WTC11 (cell line): ENCODE measurements at regions not wholly inside any gene's neighbourhood (a gene's known extent, or its start where the extent isn't known, plus 50 kb on each side); places are given as distances from the start of the nearest gene placed in this dataset.

ENCODE experiments used
- ATAC-seq: fragments of 200-7000 bp; cut with Tn5 transposase; 2 replicates; pipeline ENCODE4 v1.10.0; 2021; ENCODE audit warnings: mild to moderate bottlenecking, moderate library complexity
- CTCF ChIA-PET: fragments of 300-600 bp; sonication (Branson Sonifier 250); formaldehyde crosslinking; loops from one replicate; lab custom pipeline; 2021; ENCODE audit warnings: antibody characterized with exemption; lab: Charles Lee
- POLR2A ChIA-PET: fragments of 350-600 bp; sonication (Branson Sonifier 250); formaldehyde crosslinking; loops from one replicate; lab custom pipeline; 2021; ENCODE audit warnings: antibody characterized with exemption; lab: Charles Lee
- DNase-seq: peaks from one replicate; pipeline ENCODE4 v3.0.0; 2021; ENCODE audit warnings: low spot score
- H3K27ac Mint-ChIP-seq: 2 replicates; pipeline ENCODE4 v1.8.0; 2021; ENCODE audit warnings: mixed read lengths
- H3K27me3 Mint-ChIP-seq: 2 replicates; pipeline ENCODE4 v1.8.0; 2021; ENCODE audit warnings: low read depth, mild to moderate bottlenecking, moderate library complexity, mixed read lengths
- H3K36me3 Mint-ChIP-seq: 2 replicates; pipeline ENCODE4 v1.8.0; 2021; ENCODE audit warnings: mixed read lengths
- H3K4me1 Mint-ChIP-seq: 2 replicates; pipeline ENCODE4 v1.8.0; 2022; ENCODE audit warnings: mixed read lengths
- H3K4me3 Mint-ChIP-seq: 2 replicates; pipeline ENCODE4 v1.8.0; 2021; ENCODE audit warnings: mild to moderate bottlenecking, moderate library complexity, mixed read lengths
- H3K9me3 Mint-ChIP-seq: 2 replicates; pipeline ENCODE4 v1.8.0; 2021; ENCODE audit warnings: mixed read lengths
- ATF3 ChIP-seq: sonication (generic); formaldehyde crosslinking; conservative IDR thresholded peaks from 2 replicates; pipeline ENCODE4 v1.8.1; 2022; ENCODE audit warnings: mild to moderate bottlenecking, missing genetic modification reagents
- CDX4 ChIP-seq: fragments of 250-450 bp; sonication (Bioruptor Pico); IDR thresholded peaks from 2 replicates; pipeline ENCODE4 v1.9.0; 2021; ENCODE audit warnings: moderate library complexity, mild to moderate bottlenecking, inconsistent platforms, borderline replicate concordance
- CTCF ChIP-seq: fragments of 200-600 bp; IDR thresholded peaks from 2 replicates; pipeline ENCODE4 v1.8.0; 2022; ENCODE audit warnings: antibody characterized with exemption
- E2F1 ChIP-seq: sonication (generic); formaldehyde crosslinking; IDR thresholded peaks from 2 replicates; pipeline ENCODE4 v1.8.0; 2022; ENCODE audit warnings: mild to moderate bottlenecking, missing genetic modification reagents
- ESRRA ChIP-seq: sonication (generic); formaldehyde crosslinking; IDR thresholded peaks from 2 replicates; pipeline ENCODE4 v1.8.1; 2022; ENCODE audit warnings: mild to moderate bottlenecking, missing genetic modification reagents, borderline replicate concordance
- FOXP1 ChIP-seq: sonication (generic); formaldehyde crosslinking; IDR thresholded peaks from 2 replicates; pipeline ENCODE4 v1.8.0; 2022; ENCODE audit warnings: missing genetic modification reagents, mild to moderate bottlenecking, moderate library complexity, borderline replicate concordance
- MAX ChIP-seq: sonication (generic); formaldehyde crosslinking; IDR thresholded peaks from 2 replicates; pipeline ENCODE4 v1.8.0; 2022; ENCODE audit warnings: mild to moderate bottlenecking, missing genetic modification reagents
- OVOL2 ChIP-seq: fragments of 250-450 bp; sonication (Bioruptor Pico); IDR thresholded peaks from 2 replicates; pipeline ENCODE4 v1.9.0; 2021; ENCODE audit warnings: mild to moderate bottlenecking, borderline replicate concordance
- PRRX2 ChIP-seq: fragments of 250-450 bp; sonication (Bioruptor Pico); IDR thresholded peaks from 2 replicates; pipeline ENCODE4 v1.8.0; 2021; ENCODE audit warnings: mild to moderate bottlenecking
- RELA ChIP-seq: sonication (generic); formaldehyde crosslinking; IDR thresholded peaks from 2 replicates; pipeline ENCODE4 v1.8.1; 2022; ENCODE audit warnings: missing genetic modification reagents, mild to moderate bottlenecking, borderline replicate concordance
- RORB ChIP-seq: fragments of 250-450 bp; sonication (Bioruptor Pico); IDR thresholded peaks from 2 replicates; pipeline ENCODE4 v1.9.0; 2021; ENCODE audit warnings: mild to moderate bottlenecking
- SMAD4 ChIP-seq: sonication (generic); formaldehyde crosslinking; IDR thresholded peaks from 2 replicates; pipeline ENCODE4 v1.8.0; 2022; ENCODE audit warnings: mild to moderate bottlenecking, missing genetic modification reagents
- STAT6 ChIP-seq: sonication (generic); formaldehyde crosslinking; conservative IDR thresholded peaks from 2 replicates; pipeline ENCODE4 v1.8.1; 2023; ENCODE audit warnings: mild to moderate bottlenecking, low read depth, missing genetic modification reagents, moderate library complexity
- USF1 ChIP-seq: sonication (generic); formaldehyde crosslinking; IDR thresholded peaks from 2 replicates; pipeline ENCODE4 v1.8.0; 2022; ENCODE audit warnings: mild to moderate bottlenecking, missing genetic modification reagents
- USF2 ChIP-seq: sonication (generic); formaldehyde crosslinking; IDR thresholded peaks from 2 replicates; pipeline ENCODE4 v1.8.1; 2023; ENCODE audit warnings: mild to moderate bottlenecking, missing genetic modification reagents, moderate library complexity
- ZBTB43 ChIP-seq: sonication (generic); formaldehyde crosslinking; IDR thresholded peaks from 2 replicates; pipeline ENCODE4 v1.8.1; 2023; ENCODE audit warnings: mild to moderate bottlenecking, missing genetic modification reagents
- ZNF121 ChIP-seq: sonication (generic); formaldehyde crosslinking; IDR thresholded peaks from 2 replicates; pipeline ENCODE4 v1.8.0; 2023; ENCODE audit warnings: missing genetic modification reagents
- ZNF219 ChIP-seq: sonication (generic); formaldehyde crosslinking; IDR thresholded peaks from 2 replicates; pipeline ENCODE4 v1.8.0; 2023; ENCODE audit warnings: missing genetic modification reagents, mild to moderate bottlenecking, borderline replicate concordance
- ZNF281 ChIP-seq: sonication (generic); formaldehyde crosslinking; IDR thresholded peaks from 2 replicates; pipeline ENCODE4 v1.8.0; 2023; ENCODE audit warnings: mild to moderate bottlenecking, missing genetic modification reagents
- ZNF317 ChIP-seq: sonication (generic); formaldehyde crosslinking; IDR thresholded peaks from 2 replicates; pipeline ENCODE4 v1.8.1; 2023; ENCODE audit warnings: low read depth, mild to moderate bottlenecking, moderate library complexity, missing genetic modification reagents, borderline replicate concordance

- TF ChIP-seq CTCF (no peak), ATF3 (CRISPR knock-in tag) (no peak), ZNF219 (CRISPR knock-in tag) (no peak), USF2 (CRISPR knock-in tag) (no peak), RELA (CRISPR knock-in tag) (no peak), ZNF281 (CRISPR knock-in tag) (no peak), FOXP1 (no peak), USF1 (CRISPR knock-in tag) (no peak), ZBTB43 (CRISPR knock-in tag) (no peak), MAX (CRISPR knock-in tag) (no peak)
Measured at GRCh38 chr22:49166746-49167145, 660.9 kb downstream of the BRD1 start (continued).

- no peak for ATAC-seq
- peaks cover 2% of the 10 kb centered on the region for H3K36me3 Mint-ChIP-seq
- no peak overlapping the region for H3K4me3 Mint-ChIP-seq
- TF ChIP-seq ZBTB43 (CRISPR knock-in tag) (no peak), OVOL2 (CRISPR knock-in tag) (no peak), ZNF121 (CRISPR knock-in tag) (no peak), RORB (CRISPR knock-in tag) (no peak), RELA (CRISPR knock-in tag) (no peak), E2F1 (no peak), ATF3 (CRISPR knock-in tag) (no peak), CDX4 (CRISPR knock-in tag) (no peak), PRRX2 (no peak), ESRRA (no peak), STAT6 (CRISPR knock-in tag) (no peak), SMAD4 (CRISPR knock-in tag) (no peak), ZNF317 (CRISPR knock-in tag) (no peak)
- TF ChIP-seq, all 79 proteins: peak for 0
- Mint-ChIP-seq H3K27me3 (no peaks in the 10 kb centered on the region; the same call in 1 of the 2 replicates), H3K27ac (no peak overlapping the region), H3K4me1 (no peaks in the 10 kb centered on the region; the same call in 1 of the 2 replicates), H3K9me3 (peaks cover 11% of the 10 kb centered on the region)
- no peak for DNase-seq
- POLR2A ChIA-PET: no interaction called here
- CTCF ChIA-PET: interaction anchor here (1.2 kb wide), 1 partner anchor 120 kb away, joined by 4 read pairs; no protein-coding TSS in a partner anchor
Measured at GRCh38 chr22:49166211-49166610, 661.5 kb downstream of the BRD1 start.
